Nephron progenitor cell (in vitro differentiated cells): ENCODE measurements at regions not wholly inside any gene's neighbourhood (a gene's known extent, or its start where the extent isn't known, plus 50 kb on each side); places are given as distances from the start of the nearest gene placed in this dataset.
"Not testable (repeated sequence)": the region's sequence is repeated elsewhere in the genome, so short reads cannot be mapped to it uniquely, and the experiment has no call there.

Experiments
- DNase-seq: peaks from one replicate; pipeline ENCODE4 v3.0.0; 2021
- H3K27ac Mint-ChIP-seq: 2 replicates; pipeline ENCODE4 v1.8.0; 2021; ENCODE audit warnings: mild to moderate bottlenecking, moderate library complexity, mixed read lengths
- H3K27me3 Mint-ChIP-seq: 2 replicates; pipeline ENCODE4 v1.8.0; 2021; ENCODE audit warnings: mild to moderate bottlenecking, low read depth, mixed read lengths; ENCODE audit not compliant: poor library complexity
- H3K36me3 Mint-ChIP-seq: 2 replicates; pipeline ENCODE4 v1.8.0; 2021; ENCODE audit warnings: low read depth, mixed read lengths
- H3K4me1 Mint-ChIP-seq: 2 replicates; pipeline ENCODE4 v1.8.0; 2021; ENCODE audit warnings: mixed read lengths
- H3K4me3 Mint-ChIP-seq: 2 replicates; pipeline ENCODE4 v1.8.0; 2021; ENCODE audit warnings: mild to moderate bottlenecking, moderate library complexity, mixed read lengths
- H3K9me3 Mint-ChIP-seq: 2 replicates; pipeline ENCODE4 v1.8.0; 2021; ENCODE audit warnings: mild to moderate bottlenecking, moderate library complexity, mixed read lengths
- TF ChIP-seq, protein P1 (sequence below): fragments of 200-600 bp; sonication (generic); IDR thresholded peaks from 2 replicates; pipeline ENCODE4 v1.5.0; 2021; ENCODE audit warnings: antibody characterized with exemption

DNA sequence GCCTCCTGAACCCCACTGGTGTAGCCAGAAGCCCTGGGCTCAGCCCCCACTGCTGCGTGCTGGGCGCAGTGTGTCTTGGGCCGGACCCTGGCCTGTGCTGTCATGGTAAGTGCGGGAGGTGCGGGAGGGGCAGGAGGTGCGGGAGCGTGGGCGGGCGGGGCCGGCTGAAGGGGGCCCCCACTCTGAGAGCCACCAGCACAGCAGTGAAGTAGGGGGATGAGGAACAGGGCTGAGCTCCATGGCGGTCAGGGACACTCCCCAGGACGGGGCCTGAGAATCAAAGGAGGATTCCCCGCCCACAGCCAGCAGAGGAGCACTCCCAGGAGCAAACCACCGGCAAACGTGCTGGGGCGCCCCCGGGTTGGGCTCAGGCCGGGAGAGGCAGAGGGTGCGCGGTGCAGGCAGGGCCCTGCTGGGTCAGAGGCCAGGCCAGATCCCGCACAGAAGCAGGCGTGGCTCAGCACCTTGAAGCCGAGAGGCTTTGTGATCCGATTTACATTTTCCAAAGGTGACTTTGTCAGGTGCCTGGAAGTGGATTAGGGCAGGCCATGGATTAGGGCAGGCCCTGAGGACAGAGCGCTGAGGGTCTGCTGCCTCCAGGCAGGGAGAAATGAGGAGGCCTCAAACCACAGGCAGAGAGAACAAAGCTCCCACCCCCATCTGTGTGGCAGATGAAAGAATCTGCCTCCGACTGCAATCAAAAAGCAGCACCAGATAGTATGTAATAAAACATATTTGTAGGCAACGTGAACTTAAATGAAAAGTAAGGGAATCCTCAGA lies 152.0 kb upstream of the RAB6C start:
- peaks cover 23% of the 10 kb centered on the region for H3K36me3 Mint-ChIP-seq
- TF ChIP-seq, protein P1, sequence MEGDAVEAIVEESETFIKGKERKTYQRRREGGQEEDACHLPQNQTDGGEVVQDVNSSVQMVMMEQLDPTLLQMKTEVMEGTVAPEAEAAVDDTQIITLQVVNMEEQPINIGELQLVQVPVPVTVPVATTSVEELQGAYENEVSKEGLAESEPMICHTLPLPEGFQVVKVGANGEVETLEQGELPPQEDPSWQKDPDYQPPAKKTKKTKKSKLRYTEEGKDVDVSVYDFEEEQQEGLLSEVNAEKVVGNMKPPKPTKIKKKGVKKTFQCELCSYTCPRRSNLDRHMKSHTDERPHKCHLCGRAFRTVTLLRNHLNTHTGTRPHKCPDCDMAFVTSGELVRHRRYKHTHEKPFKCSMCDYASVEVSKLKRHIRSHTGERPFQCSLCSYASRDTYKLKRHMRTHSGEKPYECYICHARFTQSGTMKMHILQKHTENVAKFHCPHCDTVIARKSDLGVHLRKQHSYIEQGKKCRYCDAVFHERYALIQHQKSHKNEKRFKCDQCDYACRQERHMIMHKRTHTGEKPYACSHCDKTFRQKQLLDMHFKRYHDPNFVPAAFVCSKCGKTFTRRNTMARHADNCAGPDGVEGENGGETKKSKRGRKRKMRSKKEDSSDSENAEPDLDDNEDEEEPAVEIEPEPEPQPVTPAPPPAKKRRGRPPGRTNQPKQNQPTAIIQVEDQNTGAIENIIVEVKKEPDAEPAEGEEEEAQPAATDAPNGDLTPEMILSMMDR: no peak
- H3K4me1 Mint-ChIP-seq: peaks cover 22% of the 10 kb centered on the region
- peaks cover 32% of the 10 kb centered on the region for H3K9me3 Mint-ChIP-seq
- H3K27me3 Mint-ChIP-seq: peaks cover 10% of the 10 kb centered on the region
- no peak overlapping the region for H3K4me3 Mint-ChIP-seq
- peak; percentile 51 for DNase-seq
- no peak overlapping the region for H3K27ac Mint-ChIP-seq

GRCh38 chr2:129828792-129829191 lies 150.7 kb upstream of the RAB6C start:
- peaks cover 24% of the 10 kb centered on the region for H3K36me3 Mint-ChIP-seq
- no peak overlapping the region for H3K4me3 Mint-ChIP-seq
- no peak overlapping the region for H3K27ac Mint-ChIP-seq

GRCh38 chr2:129829588-129829987 lies 149.9 kb upstream of the RAB6C start:
- peaks cover 10% of the 10 kb centered on the region for H3K27me3 Mint-ChIP-seq
- no peak overlapping the region for H3K27ac Mint-ChIP-seq
- H3K4me1 Mint-ChIP-seq: peaks cover 22% of the 10 kb centered on the region
- no peak for DNase-seq
- TF ChIP-seq, protein P1: no peak
- peaks cover 35% of the 10 kb centered on the region for H3K9me3 Mint-ChIP-seq
- H3K36me3 Mint-ChIP-seq: peaks cover 24% of the 10 kb centered on the region
- H3K4me3 Mint-ChIP-seq: no peak overlapping the region

More at GRCh38 chr2:129828792-129829191, 150.7 kb upstream of the RAB6C start:
- Mint-ChIP-seq H3K9me3 (peaks cover 35% of the 10 kb centered on the region), H3K27me3 (peaks cover 10% of the 10 kb centered on the region), H3K4me1 (peaks cover 22% of the 10 kb centered on the region)
- TF ChIP-seq, protein P1: no peak
- DNase-seq: no peak

DNA sequence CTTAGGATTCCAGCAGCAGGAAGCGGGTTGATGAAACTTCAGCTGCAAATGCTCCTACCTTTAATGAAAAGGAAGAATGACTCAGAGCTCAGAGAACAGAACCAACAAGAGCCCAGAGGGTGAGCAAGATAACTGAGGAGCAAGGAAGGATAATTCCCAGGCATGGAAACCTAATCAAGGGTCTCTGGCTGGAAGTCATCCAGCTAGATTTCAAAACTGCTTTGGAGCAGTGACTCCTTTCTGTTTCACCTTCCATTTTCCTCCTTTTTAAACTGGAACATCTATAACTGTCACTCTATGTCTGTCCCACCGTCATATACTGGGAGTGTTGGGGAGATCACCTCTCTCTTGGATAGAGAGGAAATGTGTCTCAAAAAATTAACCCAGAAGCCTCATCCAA lies 148.4 kb upstream of the RAB6C start:
- Mint-ChIP-seq H3K36me3 (peaks cover 24% of the 10 kb centered on the region), H3K4me3 (no peak overlapping the region), H3K27ac (no peak overlapping the region), H3K4me1 (peaks cover 22% of the 10 kb centered on the region), H3K27me3 (peaks cover 10% of the 10 kb centered on the region), H3K9me3 (peaks cover 39% of the 10 kb centered on the region)
- TF ChIP-seq, protein P1: no peak
- no peak for DNase-seq

DNA sequence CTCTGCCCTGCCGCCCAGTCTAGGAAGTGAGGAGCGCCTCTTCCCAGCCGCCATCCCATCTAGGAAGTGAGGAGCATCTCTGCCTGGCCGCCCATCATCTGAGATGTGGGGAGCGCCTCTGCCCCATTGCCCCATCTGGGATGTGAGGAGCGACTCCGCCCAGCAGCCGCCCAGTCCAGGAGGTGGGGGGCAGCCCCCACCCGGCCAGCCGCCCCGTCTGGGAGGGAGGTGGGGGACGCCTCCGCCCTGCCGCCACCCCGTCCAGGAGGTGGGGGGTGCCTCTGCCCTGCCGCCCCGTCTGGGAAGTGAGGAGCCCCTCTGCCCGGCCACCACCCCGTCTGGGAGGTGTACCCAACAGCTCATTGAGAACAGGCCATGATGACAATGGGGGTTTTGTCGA lies 146.0 kb upstream of the RAB6C start:
- not testable (repeated sequence) for H3K4me1 Mint-ChIP-seq
- H3K36me3 Mint-ChIP-seq: peaks cover 24% of the 10 kb centered on the region

DNA sequence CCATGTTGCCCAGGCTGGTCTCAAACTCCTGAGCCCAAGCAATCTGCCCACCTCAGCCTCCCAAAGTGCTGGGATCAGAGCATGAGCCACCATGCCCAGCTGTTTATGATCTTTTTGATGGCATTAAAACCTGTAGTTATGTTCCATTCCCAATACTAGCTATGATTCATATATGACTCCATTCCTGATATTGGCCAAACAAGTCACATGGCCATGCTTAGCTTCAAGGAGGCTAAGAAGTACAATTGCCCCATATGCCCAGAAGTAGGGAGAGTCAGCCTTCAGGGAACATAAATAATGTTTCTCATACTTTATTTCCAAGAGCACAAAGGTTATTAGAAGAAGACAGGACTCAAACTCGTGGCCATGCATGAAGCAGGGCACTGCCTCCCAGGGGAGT lies 132.4 kb upstream of the RAB6C start:
- Mint-ChIP-seq H3K4me1 (no peaks in the 10 kb centered on the region), H3K4me3 (no peak overlapping the region), H3K27me3 (peaks cover 3% of the 10 kb centered on the region), H3K9me3 (peaks cover 15% of the 10 kb centered on the region), H3K27ac (no peak overlapping the region), H3K36me3 (no peaks in the 10 kb centered on the region)
- TF ChIP-seq, protein P1: no peak
- no peak for DNase-seq

More for the DNA sequence above, 146.0 kb upstream of the RAB6C start:
- not testable (repeated sequence) for H3K4me3 Mint-ChIP-seq, H3K27ac Mint-ChIP-seq, DNase-seq
- H3K9me3 Mint-ChIP-seq: peaks cover 39% of the 10 kb centered on the region
- H3K27me3 Mint-ChIP-seq: peaks cover 12% of the 10 kb centered on the region
